Glomerular endothelial cell (primary cell): ENCODE measurements at regions not wholly inside any gene's neighbourhood (a gene's known extent, or its start where the extent isn't known, plus 50 kb on each side); places are given as distances from the start of the nearest gene placed in this dataset.

Source experiments
- DNase-seq: peaks from one replicate; pipeline ENCODE4 v3.0.0-alpha.2; 2011; ENCODE audit warnings: low read depth, low spot score; ENCODE audit errors: extremely low read depth

DNA sequence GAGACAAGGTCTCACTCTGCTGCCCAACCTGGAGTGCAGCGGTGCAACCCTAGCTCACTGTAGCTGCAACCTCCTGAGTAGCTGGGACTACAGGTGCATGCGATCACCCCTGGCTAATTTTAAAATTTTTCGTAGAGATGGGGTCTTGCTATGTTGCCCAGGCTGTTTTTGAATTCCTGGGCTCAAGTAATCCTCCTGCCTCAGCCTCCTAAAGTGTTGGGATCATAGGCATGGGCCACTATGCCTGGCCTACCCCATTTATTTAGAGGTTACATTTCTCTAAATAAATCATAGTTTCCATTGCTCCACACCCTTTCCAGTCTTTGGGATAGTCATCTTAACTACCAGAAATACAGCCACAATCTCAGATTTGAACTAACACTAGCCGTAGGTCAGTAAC lies 134.7 kb upstream of the CITED2 start:
- DNase-seq: no peak

DNA sequence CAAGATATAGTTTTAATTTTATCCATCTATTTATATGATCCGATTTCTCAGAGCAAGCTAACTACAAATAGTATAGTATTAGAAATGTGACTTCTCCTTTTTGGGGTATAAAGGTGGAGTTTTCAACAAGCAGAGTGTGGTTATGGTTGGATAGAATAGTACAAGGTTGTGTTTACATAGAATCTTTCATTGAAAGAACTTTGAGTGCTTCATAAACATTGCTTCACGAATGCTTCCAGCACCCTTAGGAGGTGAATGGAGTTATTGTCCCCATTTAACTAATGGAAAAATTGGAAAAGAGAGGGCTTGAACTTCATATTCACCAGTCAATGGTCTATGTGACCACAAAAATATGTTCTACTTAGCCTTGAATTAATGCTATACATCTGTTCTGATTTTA lies 134.1 kb upstream of the CITED2 start:
- no peak for DNase-seq

DNA sequence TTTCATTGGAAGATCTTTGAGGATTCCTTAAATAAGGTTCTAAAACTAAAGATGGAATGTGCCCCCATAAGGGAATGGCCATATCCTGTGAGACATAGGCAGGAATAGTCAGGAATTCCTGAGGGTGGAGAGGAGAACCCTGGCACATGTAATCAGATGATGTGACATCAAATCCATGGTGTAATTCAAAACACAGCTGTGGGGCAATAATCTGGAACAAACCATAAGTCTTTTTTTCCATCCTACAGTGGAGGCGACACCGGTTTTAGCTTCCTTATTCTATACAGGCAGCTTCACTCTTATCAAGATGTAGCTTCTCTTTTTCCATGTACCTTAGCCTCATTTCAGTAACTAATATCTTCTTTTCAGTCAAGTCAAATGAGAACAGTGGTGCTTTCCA lies 133.6 kb upstream of the CITED2 start:
- no peak for DNase-seq

DNA sequence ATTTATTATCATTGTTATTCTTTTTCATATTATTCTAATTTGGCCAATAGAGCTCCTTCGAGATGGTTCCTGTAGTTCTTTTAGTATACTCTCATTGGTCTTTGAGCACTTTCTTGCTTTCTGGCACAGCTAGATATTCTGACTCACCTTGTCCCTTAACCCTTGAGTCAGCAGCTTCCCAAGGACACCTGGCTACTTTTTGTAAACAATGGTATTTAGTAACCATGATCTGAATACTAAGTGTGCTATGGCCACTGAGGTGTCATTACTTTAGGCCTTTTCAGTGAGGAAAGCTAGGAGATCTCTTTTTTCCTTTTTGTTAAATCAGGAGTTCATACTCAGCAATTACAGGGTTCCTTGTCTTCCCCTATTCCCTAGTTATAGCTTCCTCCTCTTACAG lies 126.5 kb upstream of the CITED2 start:
- no peak for DNase-seq

DNA sequence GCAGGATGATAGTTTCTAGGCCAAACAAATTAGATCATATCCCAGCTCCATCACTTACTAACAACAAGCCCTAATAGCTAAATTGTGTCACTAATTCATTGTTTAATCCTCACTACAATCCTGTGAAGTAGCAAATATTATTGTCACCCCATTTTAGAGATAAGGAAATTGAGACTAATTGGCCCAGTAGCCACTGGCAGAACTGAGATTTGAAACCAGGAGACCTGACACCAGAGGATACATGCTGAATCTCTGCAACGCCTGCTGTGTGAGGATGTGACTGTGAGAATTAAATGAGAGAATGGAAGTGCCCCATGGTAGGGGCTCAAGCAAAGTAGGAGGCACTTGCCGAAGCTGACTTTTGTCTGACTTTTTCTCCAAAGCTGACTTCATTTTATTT lies 124.3 kb upstream of the CITED2 start:
- no peak for DNase-seq

DNA sequence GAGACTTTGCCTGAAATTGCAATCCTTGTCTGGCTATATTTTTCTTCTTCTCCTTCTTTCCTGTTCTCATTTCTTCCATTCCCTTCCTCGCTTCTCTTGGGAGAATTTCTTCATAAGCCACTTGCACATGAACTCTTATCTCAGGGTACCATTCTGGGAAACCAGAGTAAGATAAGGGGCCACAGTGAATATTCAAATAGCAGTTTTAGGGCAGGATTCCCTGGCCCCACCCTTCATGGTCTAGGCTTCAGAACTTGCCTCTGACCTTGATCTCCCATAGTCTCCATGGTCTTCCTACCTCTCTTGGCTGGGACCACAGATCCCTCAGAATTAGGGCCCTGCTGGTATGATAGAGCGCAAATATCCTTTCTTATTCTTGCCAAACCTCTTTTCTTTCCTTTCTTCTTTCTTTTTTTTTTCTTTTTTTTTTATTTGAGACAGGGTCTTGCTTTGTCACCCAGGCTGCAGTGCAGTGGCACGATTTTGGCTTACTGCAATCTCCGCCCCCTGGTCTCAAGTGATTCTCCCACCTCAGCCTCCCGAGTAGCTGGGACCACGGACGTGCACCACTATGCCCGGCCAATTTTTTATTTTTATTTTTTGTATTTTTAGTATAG lies 123.0 kb upstream of the CITED2 start:
- DNase-seq: no peak

DNA sequence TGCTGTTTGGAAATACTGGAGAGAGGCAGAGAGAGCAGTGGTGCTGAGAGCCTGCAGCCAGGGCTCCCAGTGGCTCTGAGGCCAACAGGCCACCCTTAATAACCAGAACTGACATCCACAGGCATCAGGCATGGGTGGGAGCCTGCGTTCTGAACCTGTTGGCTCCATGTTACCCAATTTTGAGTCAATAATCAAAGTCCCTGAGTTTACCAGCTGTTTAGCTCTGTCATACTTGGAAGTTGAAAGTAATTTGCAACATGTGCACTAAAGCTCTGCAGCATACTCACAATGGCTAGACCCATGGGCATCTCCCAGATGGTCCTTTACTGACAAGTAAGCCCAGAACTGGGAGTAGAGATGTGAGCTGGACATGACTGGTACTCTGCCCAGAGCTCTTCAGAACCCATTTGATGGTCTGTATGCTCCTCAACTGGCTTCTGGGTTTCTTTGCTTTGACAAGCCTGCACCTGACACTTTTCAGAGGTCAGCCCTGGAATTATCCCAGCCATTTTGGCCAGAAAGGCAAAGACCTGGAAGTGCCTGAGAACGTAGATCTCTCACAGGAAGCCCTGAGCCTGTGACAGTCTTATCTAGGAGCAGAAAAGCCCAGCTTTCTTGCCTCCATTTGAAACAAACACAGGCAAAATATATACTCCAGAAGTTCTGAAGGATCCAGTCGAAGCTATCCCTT lies 122.4 kb upstream of the CITED2 start:
- DNase-seq: no peak

DNA sequence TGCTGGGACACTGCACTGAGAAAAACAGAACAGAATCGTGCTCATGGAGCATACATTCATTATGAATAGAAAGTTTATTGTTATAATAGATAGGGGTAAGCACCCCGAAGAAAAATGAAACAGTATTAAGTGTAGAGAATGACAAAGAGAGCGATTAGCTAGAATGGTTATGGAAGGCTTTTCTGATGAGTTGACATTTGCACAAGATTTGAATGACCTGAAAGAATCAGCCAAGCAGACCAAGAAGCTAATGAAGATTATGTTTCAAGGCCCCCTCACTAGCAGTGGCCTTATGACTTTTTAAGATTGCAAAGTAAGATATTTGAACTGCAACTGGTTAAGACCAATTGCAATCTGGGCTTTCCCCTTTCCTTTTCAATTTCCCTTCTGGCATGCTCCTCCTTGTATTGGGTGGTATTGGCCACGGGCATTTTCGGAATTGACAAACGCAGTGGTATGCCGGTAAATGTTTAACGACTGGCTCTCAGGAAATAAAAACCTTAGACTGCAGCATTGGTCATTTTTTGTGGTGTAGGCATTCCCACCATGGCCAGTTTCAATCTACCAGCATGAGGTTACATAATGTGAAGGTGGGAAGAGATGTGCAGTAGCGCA lies 120.0 kb upstream of the CITED2 start:
- DNase-seq: no peak

DNA sequence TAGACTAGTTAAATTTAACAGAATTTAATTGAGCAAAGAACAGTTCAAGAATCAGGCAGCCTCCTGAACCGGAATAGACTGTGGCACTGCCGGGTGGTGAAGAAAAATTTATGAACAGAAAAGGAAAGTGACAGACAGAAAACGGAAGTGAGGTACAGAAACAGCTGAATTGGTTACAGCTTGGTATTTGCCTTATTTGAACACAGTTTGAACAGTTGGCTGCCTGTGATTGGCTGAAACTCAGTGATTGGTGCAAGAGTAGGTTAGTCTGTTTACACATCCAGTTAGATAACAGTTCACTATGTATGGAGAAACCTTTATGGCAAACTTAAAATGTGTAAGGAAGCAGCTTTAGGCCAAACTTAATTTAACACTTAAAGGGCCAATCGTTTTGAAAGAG lies 116.0 kb upstream of the CITED2 start:
- DNase-seq: no peak

DNA sequence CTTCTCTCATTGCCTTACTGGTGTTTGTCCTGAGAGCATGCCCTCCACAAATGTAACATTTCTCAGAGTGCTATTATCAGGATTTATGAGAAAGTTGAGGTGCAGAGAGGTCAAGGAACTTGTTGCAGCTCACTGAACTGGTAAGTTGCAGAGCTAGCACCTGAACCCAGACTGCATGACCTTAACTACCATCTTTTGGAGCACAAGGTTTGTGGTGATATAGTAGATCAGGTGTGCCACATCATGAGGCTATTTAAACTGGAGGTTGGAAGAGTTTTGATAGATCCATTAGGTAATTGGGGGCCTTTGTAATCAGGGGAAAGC lies 112.0 kb upstream of the CITED2 start:
- DNase-seq: no peak

DNA sequence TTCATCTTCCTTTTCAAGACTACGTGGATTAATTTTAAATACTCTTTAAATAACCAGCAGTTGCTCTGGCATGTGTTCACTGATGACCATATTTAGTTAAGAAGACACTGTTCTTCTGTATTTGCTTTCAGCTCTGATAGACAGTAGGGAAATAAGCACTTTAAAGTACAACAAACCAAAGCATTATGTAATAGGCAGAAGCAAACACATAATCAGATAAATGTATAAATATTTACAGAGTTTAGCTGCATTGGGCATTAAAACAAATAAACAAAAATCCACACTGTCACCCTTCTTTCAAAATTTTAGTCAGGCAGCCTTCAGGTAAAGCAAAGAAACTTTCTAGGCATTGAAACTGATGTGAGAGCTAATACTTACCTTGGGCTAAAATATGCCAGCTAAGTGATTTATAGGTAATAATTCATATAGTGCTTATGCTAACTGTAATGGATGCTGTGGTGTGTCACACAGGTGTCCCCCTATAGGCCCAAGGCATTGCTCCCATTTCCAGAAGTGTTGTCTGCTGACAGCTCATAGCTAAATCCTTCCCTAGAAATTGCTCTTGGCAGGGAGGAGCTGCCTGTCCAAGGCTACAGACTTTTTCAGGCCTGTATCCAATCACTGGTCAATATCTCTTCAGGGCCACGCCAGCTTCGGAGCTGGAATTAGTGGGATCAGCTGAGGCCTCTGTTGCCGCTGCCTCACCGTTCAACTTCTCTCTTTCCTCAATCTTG lies 111.5 kb upstream of the CITED2 start:
- DNase-seq: no peak

DNA sequence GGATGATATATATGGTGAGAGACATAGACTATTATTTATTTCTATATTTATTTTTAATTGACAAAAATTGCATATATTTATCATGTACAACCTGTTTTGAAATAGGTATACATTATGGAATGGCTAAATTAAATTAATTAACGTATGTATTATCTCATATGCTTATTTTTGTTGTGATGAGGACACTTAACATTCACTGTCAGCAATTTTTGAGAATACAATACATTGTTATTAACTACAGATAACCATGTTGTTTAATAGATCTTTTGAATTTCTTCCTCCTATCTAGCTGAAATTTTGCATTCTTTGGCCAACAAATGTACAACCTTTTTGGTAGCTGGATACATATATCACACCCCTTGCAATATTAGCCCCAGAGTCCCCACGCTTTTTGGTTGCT lies 110.7 kb upstream of the CITED2 start:
- no peak for DNase-seq

DNA sequence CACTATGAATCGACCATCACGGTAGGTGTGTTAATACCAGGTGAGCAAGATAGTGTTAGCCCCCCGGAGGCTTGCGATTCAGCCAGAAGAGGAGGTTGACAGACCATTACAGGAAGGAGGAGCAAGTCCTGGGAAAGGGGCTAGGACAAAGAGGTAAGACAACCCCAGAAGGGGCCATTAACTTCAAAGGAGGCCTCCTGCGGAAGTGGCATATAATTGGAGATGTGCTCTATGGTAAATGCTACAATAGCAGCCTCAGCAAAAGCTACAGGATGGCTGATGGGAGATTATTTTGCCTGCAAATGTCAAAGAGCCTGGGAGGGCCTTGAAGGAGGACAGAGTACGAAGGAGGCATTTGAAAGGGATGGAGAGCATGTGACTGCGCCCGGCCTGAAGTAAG lies 108.6 kb upstream of the CITED2 start:
- no peak for DNase-seq

DNA sequence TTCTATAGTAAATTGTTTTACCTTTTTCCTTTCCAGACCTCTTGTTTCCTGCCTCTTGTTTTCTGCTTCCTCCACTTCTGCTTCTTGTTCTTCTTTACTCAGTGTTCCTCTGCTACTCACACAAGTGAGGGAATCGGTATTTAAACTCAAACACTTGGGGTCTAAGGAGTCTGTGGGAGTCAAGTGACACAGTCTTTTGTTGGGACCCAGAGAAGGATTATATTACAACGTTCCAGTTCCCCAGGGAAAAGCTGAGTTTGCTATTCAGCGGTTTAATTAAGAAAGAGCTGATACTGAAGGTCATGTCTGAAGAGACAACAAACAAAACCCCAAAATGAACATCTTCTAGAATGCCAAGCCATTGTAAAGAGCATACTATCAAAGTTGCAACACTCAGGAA lies 107.8 kb upstream of the CITED2 start:
- DNase-seq: no peak

DNA sequence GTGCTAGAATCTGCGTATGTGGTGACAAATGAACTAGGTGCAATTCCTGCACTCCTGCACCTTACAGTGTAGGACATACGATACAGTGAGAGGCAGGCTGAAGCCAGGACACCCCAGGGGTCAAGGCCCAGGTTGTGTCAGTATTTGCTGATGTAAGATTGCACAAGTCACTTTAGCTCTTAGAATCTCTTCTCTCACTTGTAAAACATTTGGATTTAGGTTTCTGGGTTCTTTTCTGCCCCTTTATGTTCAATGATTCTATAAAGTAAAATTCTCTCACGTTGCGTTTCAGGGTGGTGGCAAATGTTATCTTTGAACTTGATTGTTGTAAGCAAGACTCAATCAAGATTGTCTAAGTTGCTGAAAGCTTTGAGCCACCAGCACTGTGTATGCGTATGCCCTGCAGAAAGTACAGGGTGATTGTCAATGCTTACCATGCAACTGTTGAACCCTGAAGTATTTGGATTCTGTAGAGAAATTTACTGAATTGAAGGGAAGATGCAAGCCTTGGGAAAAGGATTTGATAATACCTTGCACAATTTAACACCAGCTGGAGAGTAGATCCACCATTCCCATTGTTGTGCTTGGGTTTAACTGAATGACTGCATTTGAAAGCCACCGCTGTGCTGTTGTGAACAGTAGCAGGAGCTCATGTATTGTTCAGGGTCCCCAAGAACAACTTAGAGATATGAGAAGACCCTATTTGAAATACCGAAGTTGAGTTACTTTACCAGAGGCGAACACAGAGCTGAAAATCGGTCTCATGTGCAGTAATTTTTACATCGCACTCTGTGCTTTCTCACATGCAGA lies 106.1 kb upstream of the CITED2 start:
- no peak for DNase-seq

DNA sequence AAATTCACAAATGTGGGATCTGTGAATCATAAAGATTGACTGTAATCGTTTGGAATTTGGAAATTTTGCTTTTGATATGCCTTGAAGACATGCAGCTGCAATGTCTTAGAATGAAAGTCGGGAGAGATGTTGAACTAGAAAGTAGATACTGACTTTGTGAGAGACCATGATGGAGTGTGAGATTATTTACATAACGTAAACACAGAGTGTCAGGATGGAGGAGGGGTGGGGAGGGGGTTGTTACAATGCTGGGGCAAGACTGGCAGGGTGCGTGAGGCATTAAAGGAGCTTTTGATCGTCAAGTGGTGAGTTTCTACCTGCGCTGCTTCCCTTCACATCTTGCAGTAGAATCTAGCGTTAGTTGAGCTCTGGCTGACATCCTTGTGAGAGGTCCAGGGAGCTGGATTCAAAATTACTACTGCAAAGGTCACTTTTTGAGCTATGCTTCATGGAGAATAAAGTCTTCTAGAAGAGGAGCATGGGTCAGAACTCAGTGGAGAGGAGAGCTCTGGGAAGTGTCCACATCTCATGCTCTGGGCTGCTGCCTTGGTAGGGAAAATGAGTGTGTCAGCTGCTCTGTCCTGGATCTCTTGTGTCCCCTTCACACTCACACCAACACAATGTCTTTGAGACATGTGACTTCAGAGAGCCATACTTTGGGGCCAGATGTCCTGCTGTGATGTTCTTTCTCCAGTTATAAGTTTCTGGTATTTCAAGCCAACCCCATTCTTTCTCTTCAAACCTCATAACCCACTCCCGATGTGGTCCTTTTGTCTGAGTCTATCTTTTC lies 105.2 kb upstream of the CITED2 start:
- DNase-seq: no peak

DNA sequence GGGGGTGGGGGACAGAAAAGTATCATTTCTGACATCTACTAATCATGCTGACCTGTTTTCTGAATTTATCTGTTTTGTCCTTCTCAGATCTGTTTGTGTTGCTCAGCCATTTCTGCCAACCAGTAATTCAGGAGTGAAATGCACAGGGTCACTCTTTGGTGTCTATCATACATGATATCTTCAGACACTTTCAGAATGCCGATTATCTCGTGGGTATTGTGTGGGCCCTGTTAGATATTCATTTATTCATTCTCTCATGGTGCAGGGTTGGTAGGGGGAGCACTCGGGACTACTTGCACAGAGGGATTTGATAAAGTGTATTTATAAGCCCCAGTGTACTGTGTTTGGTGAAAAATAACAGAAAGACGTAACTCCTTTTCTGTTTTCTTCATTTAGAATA lies 101.2 kb upstream of the CITED2 start:
- DNase-seq: no peak

DNA sequence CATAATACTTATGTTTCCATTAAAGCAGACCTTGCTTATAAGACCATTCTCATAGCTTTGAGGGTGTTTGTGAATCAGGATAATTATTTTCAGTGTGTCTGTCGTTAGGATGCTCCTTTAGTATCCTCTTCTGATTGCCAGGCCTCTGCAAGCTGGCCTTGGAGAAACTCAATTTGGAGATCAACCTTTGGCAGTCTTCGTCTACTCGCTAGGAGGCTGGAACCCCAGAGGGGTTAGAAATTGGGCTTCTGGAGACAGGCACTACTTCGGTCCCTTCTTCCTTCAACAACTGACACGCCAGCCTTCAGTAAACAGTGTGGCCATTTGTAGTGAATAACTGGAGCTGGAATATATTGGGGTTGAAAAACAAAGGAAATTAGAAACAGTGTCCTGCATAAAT lies 100.8 kb upstream of the CITED2 start:
- no peak for DNase-seq

DNA sequence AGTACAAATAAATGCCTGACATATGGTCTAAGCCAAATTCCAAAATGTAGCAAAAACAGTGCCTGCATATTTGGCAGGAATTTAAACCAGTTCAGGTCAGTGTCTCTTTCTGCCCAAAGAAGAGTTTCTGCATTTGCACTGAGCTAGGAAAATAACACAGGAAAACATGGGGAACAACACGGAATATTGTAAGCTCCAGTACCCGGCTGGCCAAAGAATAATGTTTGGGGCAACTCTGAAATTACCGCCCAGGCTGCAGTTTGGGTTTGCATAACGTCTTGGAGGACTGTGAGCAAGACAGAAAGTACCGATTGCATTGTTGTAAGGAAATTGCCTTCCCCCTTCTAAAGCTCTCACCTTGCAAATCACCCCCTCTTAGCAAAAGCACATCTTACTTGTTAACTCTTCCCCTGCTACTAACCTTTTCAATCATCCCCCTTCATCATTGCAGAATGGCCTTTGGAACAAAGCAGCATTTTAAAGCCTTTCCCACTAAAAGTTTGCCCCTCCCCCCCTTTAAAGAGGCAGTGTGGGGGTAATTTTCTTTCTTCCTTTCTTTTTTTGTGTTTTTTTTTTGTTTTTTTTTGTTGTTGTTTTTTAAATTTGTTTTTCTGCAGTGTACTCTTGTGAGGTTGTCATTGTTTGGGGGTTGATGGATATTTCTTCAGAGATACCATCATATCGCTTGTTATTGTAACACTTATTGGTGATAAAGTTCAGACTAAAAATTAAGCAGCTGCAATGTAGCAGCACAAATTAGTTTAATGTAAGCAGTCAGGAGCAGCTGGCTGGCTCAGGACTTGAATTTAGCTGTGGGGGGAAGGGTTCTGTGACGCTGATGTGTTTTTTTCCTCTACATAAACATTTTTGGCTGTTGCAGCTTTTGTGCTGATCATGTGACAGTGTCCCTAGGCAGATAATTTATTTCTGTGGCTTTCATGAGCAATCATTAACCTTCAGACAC lies 100.0 kb upstream of the CITED2 start:
- no peak for DNase-seq
